ENCODE measurements at regions not wholly inside any gene's neighbourhood (a gene's known extent, or its start where the extent isn't known, plus 50 kb on each side); places are given as distances from the start of the nearest gene placed in this dataset.

GRCh38 chr3:1847571-1847970, 251.1 kb upstream of the CNTN4 start:
- no peak for DNase-seq (ENCODE audit: low read depth, low spot score)
- TF ChIP-seq CTCF (IDR thresholded peaks at IDR 0.05; ENCODE audit: low read depth, low read length): no peak
- no peak overlapping the region for H3K27ac ChIP-seq (ENCODE audit: low read depth, low read length)
- no peaks in the 10 kb centered on the region for H3K9me3 ChIP-seq (ENCODE audit: control insufficient read depth, insufficient read depth, low read length)
- no peaks in the 10 kb centered on the region for H3K27me3 ChIP-seq (ENCODE audit: control insufficient read depth, insufficient read depth, low read length)
- CTCF ChIA-PET: no interaction called here
- POLR2A ChIA-PET: no interaction called here
- H3K4me3 ChIP-seq (ENCODE audit: low read depth, low read length): no peak overlapping the region

GRCh38 chr3:1848935-1849334, 249.7 kb upstream of the CNTN4 start:
- POLR2A ChIA-PET: no interaction called here
- Histone ChIP-seq H3K4me3 (ENCODE audit: low read depth, low read length) (no peak overlapping the region), H3K27me3 (ENCODE audit: control insufficient read depth, insufficient read depth, low read length) (no peaks in the 10 kb centered on the region), H3K9me3 (ENCODE audit: control insufficient read depth, insufficient read depth, low read length) (no peaks in the 10 kb centered on the region), H3K27ac (ENCODE audit: low read depth, low read length) (no peak overlapping the region)
- no peak for DNase-seq (ENCODE audit: low read depth, low spot score)
- no peak for TF ChIP-seq CTCF (IDR thresholded peaks at IDR 0.05; ENCODE audit: low read depth, low read length)
- CTCF ChIA-PET: no interaction called here

GRCh38 chr3:1852950-1853349, 245.7 kb upstream of the CNTN4 start:
- Histone ChIP-seq H3K4me3 (ENCODE audit: low read depth, low read length) (no peak overlapping the region), H3K9me3 (ENCODE audit: control insufficient read depth, insufficient read depth, low read length) (no peaks in the 10 kb centered on the region), H3K27ac (ENCODE audit: low read depth, low read length) (no peak overlapping the region), H3K27me3 (ENCODE audit: control insufficient read depth, insufficient read depth, low read length) (no peaks in the 10 kb centered on the region)
- no peak for DNase-seq (ENCODE audit: low read depth, low spot score)
- ChIA-PET POLR2A (no interaction called here), CTCF (no interaction called here)
- no peak for TF ChIP-seq CTCF (IDR thresholded peaks at IDR 0.05; ENCODE audit: low read depth, low read length)

- no peak for DNase-seq (ENCODE audit: low read depth, low spot score)
- Histone ChIP-seq H3K9me3 (ENCODE audit: control insufficient read depth, insufficient read depth, low read length) (peaks cover 6% of the 10 kb centered on the region; the same call in 1 of the 2 replicates), H3K27ac (ENCODE audit: low read depth, low read length) (no peak overlapping the region), H3K27me3 (ENCODE audit: control insufficient read depth, insufficient read depth, low read length) (no peaks in the 10 kb centered on the region), H3K4me3 (ENCODE audit: low read depth, low read length) (no peak overlapping the region)
- POLR2A ChIA-PET: no interaction called here
- no peak for TF ChIP-seq CTCF (IDR thresholded peaks at IDR 0.05; ENCODE audit: low read depth, low read length)
- CTCF ChIA-PET: no interaction called here
Observed at GRCh38 chr3:1855841-1856240, 242.8 kb upstream of the CNTN4 start.

GRCh38 chr3:1870738-1871137, 227.9 kb upstream of the CNTN4 start:
- TF ChIP-seq CTCF (IDR thresholded peaks at IDR 0.05; ENCODE audit: low read depth, low read length): no peak
- H3K27ac ChIP-seq (ENCODE audit: low read depth, low read length): no peak overlapping the region
- no peaks in the 10 kb centered on the region for H3K27me3 ChIP-seq (ENCODE audit: control insufficient read depth, insufficient read depth, low read length)
- ChIA-PET CTCF (no interaction called here), POLR2A (no interaction called here)
- DNase-seq (ENCODE audit: low read depth, low spot score): no peak
- H3K9me3 ChIP-seq (ENCODE audit: control insufficient read depth, insufficient read depth, low read length): peaks cover 8% of the 10 kb centered on the region; the same call in 1 of the 2 replicates
- H3K4me3 ChIP-seq (ENCODE audit: low read depth, low read length): no peak overlapping the region
